Trophoblast cell (in vitro differentiated cells and primary cell): ENCODE measurements at regions not wholly inside any gene's neighbourhood (a gene's known extent, or its start where the extent isn't known, plus 50 kb on each side); places are given as distances from the start of the nearest gene placed in this dataset.

Experiments
- DNase-seq, 2 donors: peaks; one replicate each; pipeline ENCODE4 v3.0.0-alpha.2; 2016
- H2AFZ ChIP-seq: 2 replicates; pipeline ENCODE4 v1.6.1; 2013; ENCODE audit warnings: low read length, moderate library complexity, mild to moderate bottlenecking; ENCODE audit not compliant: insufficient read depth, poor library complexity
- H2AK5ac ChIP-seq: 2 replicates; pipeline ENCODE4 v1.6.1; 2013; ENCODE audit warnings: mild to moderate bottlenecking, low read length
- H2BK120ac ChIP-seq: 2 replicates; pipeline ENCODE4 v1.6.1; 2013; ENCODE audit warnings: low read length, mild to moderate bottlenecking, moderate library complexity; ENCODE audit not compliant: insufficient read depth, poor library complexity
- H2BK12ac ChIP-seq: 2 replicates; pipeline ENCODE4 v1.6.1; 2013; ENCODE audit warnings: mild to moderate bottlenecking, low read length, moderate library complexity
- H2BK5ac ChIP-seq: 2 replicates; pipeline ENCODE4 v1.6.1; 2013; ENCODE audit warnings: low read length, low read depth, moderate library complexity, mild to moderate bottlenecking; ENCODE audit not compliant: poor library complexity
- H3K14ac ChIP-seq: 2 replicates; pipeline ENCODE4 v1.6.1; 2013; ENCODE audit warnings: mild to moderate bottlenecking, low read length
- H3K18ac ChIP-seq: 2 replicates; pipeline ENCODE4 v1.6.1; 2013; ENCODE audit warnings: mild to moderate bottlenecking, low read length
- H3K23ac ChIP-seq: 2 replicates; pipeline ENCODE4 v1.6.1; 2013; ENCODE audit warnings: low read length
- H3K27ac ChIP-seq: 2 replicates; pipeline ENCODE4 v1.5.1; 2013; ENCODE audit warnings: low read depth, mild to moderate bottlenecking, inconsistent platforms, low read length, moderate library complexity
- H3K27me3 ChIP-seq: 2 replicates; pipeline ENCODE4 v1.6.1; 2013; ENCODE audit warnings: inconsistent platforms, mild to moderate bottlenecking, low read length, moderate library complexity; ENCODE audit not compliant: insufficient read depth
- H3K36me3 ChIP-seq, 2 experiments: 1 replicate in 1 of 2; 2 replicates in 1 of 2; pipeline ENCODE4 v1.6.1; 2013; ENCODE audit warnings: low read length in 2 of 2, mild to moderate bottlenecking in 2 of 2, moderate library complexity in 1 of 2; ENCODE audit not compliant: insufficient read depth in 2 of 2, control insufficient read depth in 1 of 2
- H3K4ac ChIP-seq: 2 replicates; pipeline ENCODE4 v1.6.1; 2013; ENCODE audit warnings: low read depth, mild to moderate bottlenecking, low read length, moderate library complexity
- H3K4me1 ChIP-seq, 2 experiments: 1 replicate in 1 of 2; 2 replicates in 1 of 2; pipeline ENCODE4 v1.6.1; 2013; ENCODE audit warnings: low read length in 2 of 2, mild to moderate bottlenecking in 2 of 2, moderate library complexity in 1 of 2; ENCODE audit not compliant: insufficient read depth in 2 of 2, control insufficient read depth in 1 of 2
- H3K4me2 ChIP-seq: 2 replicates; pipeline ENCODE4 v1.6.1; 2013; ENCODE audit warnings: inconsistent platforms, mild to moderate bottlenecking, low read length, moderate library complexity
- H3K4me3 ChIP-seq: 2 replicates; pipeline ENCODE4 v1.5.1; 2013; ENCODE audit warnings: mild to moderate bottlenecking, low read depth, low read length, inconsistent platforms
- H3K79me1 ChIP-seq: one replicate; pipeline ENCODE4 v1.6.1; 2013; ENCODE audit warnings: low read length
- H3K79me2 ChIP-seq: 2 replicates; pipeline ENCODE4 v1.6.1; 2013; ENCODE audit warnings: low read length, mild to moderate bottlenecking; ENCODE audit not compliant: control insufficient read depth, insufficient read depth, poor library complexity
- H3K9ac ChIP-seq: 2 replicates; pipeline ENCODE4 v1.6.1; 2013; ENCODE audit warnings: mild to moderate bottlenecking, low read length
- H3K9me3 ChIP-seq: 2 replicates; pipeline ENCODE4 v1.6.1; 2013; ENCODE audit warnings: low read depth, mild to moderate bottlenecking, control low read depth, inconsistent platforms, low read length; ENCODE audit not compliant: insufficient read depth
- H4K12ac ChIP-seq: 2 replicates; pipeline ENCODE4 v1.6.1; 2013; ENCODE audit warnings: low read depth, mild to moderate bottlenecking, low read length, moderate library complexity
- H4K8ac ChIP-seq: 2 replicates; pipeline ENCODE4 v1.6.1; 2013; ENCODE audit warnings: low read depth, mild to moderate bottlenecking, low read length, moderate library complexity
- H4K91ac ChIP-seq: one replicate; pipeline ENCODE4 v1.6.1; 2013; ENCODE audit warnings: low read depth, mild to moderate bottlenecking, low read length, moderate library complexity
- WGBS: extraction: QIAGEN DNeasy Blood & Tissue Kit; methylation state at CpG from one replicate; pipeline ENCODE4 v1.1.7; 2013; ENCODE audit warnings: missing lambda C conversion rate; ENCODE audit not compliant: insufficient read length, insufficient coverage; ENCODE audit errors: extremely low coverage; 5-methylcytosine and 5-hydroxymethylcytosine counted together

DNA sequence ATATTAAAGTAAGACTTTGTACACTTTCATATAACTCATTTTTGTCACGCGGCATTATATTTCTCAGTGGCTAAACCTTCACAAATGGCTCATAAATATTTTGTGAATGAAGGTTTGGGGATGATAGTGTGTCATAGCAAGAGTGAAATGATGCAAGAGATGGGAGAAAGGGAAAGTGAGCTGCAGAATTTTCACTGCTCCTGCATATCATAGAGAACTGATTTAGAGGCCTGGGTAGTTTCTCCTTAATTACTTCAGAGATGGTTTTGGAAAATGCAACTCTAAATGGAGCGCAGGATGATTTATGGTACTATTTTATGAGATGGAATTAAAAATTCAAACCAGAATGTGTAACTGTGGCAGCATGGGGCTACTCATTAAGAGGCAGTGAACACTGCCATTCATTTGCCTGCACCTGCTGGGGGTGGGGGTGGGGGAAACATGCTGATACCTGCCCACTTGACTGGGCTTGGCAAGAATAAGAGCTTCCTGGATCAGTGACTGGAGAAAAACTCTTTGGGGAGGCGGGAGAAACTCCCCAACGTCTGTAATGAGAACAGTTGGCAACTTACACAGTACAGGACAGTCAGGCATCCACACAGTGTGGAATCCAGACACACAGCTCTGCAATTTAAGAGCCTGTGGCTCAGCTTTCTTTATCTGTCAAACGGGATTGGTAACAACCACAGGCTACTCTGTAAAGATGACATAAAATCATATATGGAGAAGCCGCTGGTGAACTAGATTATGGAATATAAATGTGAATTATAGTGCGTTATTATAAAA is 941.9 kb downstream of the SLC4A3 start:
- WGBS = no CpG with 5 or more reads among the region's 8 CpGs
- no peak for DNase-seq
- Histone ChIP-seq H3K36me3 (no peaks in the 10 kb centered on the region), H2AFZ (no peak overlapping the region), H4K12ac (no peak overlapping the region), H4K91ac (no peak overlapping the region), H3K9me3 (no peaks in the 10 kb centered on the region), H3K27me3 (no peaks in the 10 kb centered on the region), H2BK120ac (no peak overlapping the region), H3K9ac (no peak overlapping the region), H2BK5ac (no peak overlapping the region), H3K4me1 (no peaks in the 10 kb centered on the region), H3K27ac (no peak overlapping the region), H3K79me2 (no peaks in the 10 kb centered on the region), H4K8ac (no peak overlapping the region), H3K18ac (no peak overlapping the region), H2BK12ac (no peak overlapping the region), H3K4me3 (no peak overlapping the region), H3K4me2 (no peak overlapping the region), H2AK5ac (no peak overlapping the region), H3K23ac (no peak overlapping the region), H3K14ac (no peak overlapping the region), H3K79me1 (no peaks in the 10 kb centered on the region), H3K4ac (no peak overlapping the region)

DNA sequence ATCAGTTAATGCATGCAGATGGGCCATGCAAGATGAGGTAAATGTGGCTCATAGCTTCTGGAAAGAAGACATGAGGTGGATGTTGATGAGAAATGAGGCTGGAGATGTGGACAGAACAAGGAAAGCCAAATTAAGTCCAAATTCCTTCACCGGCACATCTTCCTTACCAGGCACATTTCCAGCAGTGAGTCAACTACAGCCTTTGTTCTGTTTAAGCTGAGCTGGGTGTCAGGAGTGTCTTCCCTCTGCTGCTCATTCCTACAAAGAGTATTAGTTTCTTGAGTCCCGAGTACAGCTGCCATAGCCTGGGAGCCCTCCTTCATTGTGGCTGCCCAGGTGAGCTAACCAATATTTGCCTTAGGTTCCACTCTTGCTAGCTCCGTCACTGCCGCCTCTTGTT is 945.0 kb downstream of the SLC4A3 start:
- no peak overlapping the region for H2BK5ac ChIP-seq
- no peaks in the 10 kb centered on the region for H3K36me3 ChIP-seq
- no peak overlapping the region for H4K91ac ChIP-seq
- H3K9me3 ChIP-seq = no peaks in the 10 kb centered on the region
- H3K4me1 ChIP-seq = no peaks in the 10 kb centered on the region
- H3K27me3 ChIP-seq = no peaks in the 10 kb centered on the region
- no peak for DNase-seq
- no peak overlapping the region for H3K18ac ChIP-seq
- no peak overlapping the region for H3K27ac ChIP-seq
- H4K8ac ChIP-seq = no peak overlapping the region
- H3K79me2 ChIP-seq = no peaks in the 10 kb centered on the region
- no peak overlapping the region for H4K12ac ChIP-seq
- no peak overlapping the region for H2BK120ac ChIP-seq
- no peak overlapping the region for H3K4ac ChIP-seq
- H3K9ac ChIP-seq = no peak overlapping the region
- no CpG with 5 or more reads among the region's 4 CpGs for WGBS
- no peak overlapping the region for H3K14ac ChIP-seq
- H3K4me3 ChIP-seq = no peak overlapping the region
- H2BK12ac ChIP-seq = no peak overlapping the region
- no peaks in the 10 kb centered on the region for H3K79me1 ChIP-seq
- no peak overlapping the region for H3K4me2 ChIP-seq
- no peak overlapping the region for H2AK5ac ChIP-seq
- no peak overlapping the region for H2AFZ ChIP-seq
- no peak overlapping the region for H3K23ac ChIP-seq

- Histone ChIP-seq H2AFZ (no peak overlapping the region), H3K4me2 (no peak overlapping the region), H3K18ac (no peak overlapping the region), H3K4me3 (no peak overlapping the region), H4K12ac (no peak overlapping the region), H3K9me3 (no peaks in the 10 kb centered on the region), H3K79me1 (no peaks in the 10 kb centered on the region), H3K27me3 (no peaks in the 10 kb centered on the region), H4K91ac (no peak overlapping the region), H2BK120ac (no peak overlapping the region), H2AK5ac (no peak overlapping the region), H2BK12ac (no peak overlapping the region), H3K4ac (no peak overlapping the region), H3K14ac (no peak overlapping the region), H3K36me3 (no peaks in the 10 kb centered on the region), H3K79me2 (no peaks in the 10 kb centered on the region), H4K8ac (no peak overlapping the region), H3K27ac (no peak overlapping the region), H3K4me1 (no peaks in the 10 kb centered on the region), H3K23ac (no peak overlapping the region), H3K9ac (no peak overlapping the region), H2BK5ac (no peak overlapping the region)
- DNase-seq = no peak
- no CpG with 5 or more reads among the region's 2 CpGs for WGBS
These were observed 946.6 kb downstream of the SLC4A3 start for GRCh38 chr2:220574038-220574437.

GRCh38 chr2:220575963-220576362 is 948.5 kb downstream of the SLC4A3 start:
- DNase-seq = no peak
- Histone ChIP-seq H3K4me3 (no peak overlapping the region), H4K91ac (no peak overlapping the region), H2BK12ac (no peak overlapping the region), H4K12ac (no peak overlapping the region), H3K9me3 (no peaks in the 10 kb centered on the region), H3K4me2 (no peak overlapping the region), H3K4me1 (no peaks in the 10 kb centered on the region), H2AFZ (no peak overlapping the region), H3K27me3 (no peaks in the 10 kb centered on the region), H2AK5ac (no peak overlapping the region), H3K4ac (no peak overlapping the region), H2BK120ac (no peak overlapping the region), H3K14ac (no peak overlapping the region), H3K36me3 (no peaks in the 10 kb centered on the region), H3K18ac (no peak overlapping the region), H3K9ac (no peak overlapping the region), H3K27ac (no peak overlapping the region), H4K8ac (no peak overlapping the region), H2BK5ac (no peak overlapping the region), H3K23ac (no peak overlapping the region), H3K79me1 (no peaks in the 10 kb centered on the region), H3K79me2 (no peaks in the 10 kb centered on the region)
- WGBS = no CpG with 5 or more reads among the region's 1 CpG
